NCI-H526 treated with DMSO at 0.1 percent for 48 hours (cell line): ENCODE measurements at regions not wholly inside any gene's neighbourhood (a gene's known extent, or its start where the extent isn't known, plus 50 kb on each side); places are given as distances from the start of the nearest gene placed in this dataset.
"Not testable (repeated sequence)": the region's sequence is repeated elsewhere in the genome, so short reads cannot be mapped to it uniquely, and the experiment has no call there.

Experiments
- DNase-seq: peaks from one replicate; lab custom pipeline; 2025; lab: John Stamatoyannopoulos, UW

DNA sequence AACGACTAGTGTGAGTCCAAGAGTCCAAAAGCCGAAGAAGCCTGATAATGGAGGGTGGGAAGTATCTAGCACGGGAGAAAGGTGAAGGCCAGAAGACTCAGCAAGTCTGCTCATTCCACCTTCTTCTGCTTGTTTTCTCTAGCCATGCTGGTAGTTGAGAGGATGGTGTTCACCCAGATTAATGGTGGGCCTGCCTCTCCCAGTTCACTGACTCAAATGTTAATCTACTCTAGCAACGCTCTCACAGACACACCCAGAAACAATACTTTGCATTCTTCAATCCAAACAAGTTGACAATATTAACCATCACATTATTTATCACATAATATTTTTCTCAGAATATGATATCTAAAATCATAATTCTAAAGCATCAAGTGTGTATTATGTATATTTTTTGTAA lies 1055.1 kb upstream of the PCDH10 start:
- no peak for DNase-seq

DNA sequence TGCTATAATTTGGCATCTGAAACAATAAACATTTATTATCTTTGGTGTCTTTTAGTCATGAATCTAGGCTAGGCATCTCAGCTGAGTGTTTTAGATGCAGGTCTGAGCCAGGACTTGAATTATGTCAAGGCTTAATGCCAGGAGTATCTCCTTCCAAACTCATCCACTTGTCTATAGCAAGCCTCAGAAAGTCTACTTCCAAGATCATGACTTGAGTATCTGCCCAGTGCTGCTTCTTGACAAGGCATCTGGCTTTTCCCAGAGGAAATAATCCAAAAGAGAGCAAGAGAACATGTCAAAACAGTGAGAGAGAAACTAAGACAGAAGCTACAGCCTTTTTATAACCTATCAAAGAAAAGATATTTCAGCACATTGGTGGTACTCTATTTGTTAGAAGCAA lies 1052.1 kb upstream of the PCDH10 start:
- no peak for DNase-seq

DNA sequence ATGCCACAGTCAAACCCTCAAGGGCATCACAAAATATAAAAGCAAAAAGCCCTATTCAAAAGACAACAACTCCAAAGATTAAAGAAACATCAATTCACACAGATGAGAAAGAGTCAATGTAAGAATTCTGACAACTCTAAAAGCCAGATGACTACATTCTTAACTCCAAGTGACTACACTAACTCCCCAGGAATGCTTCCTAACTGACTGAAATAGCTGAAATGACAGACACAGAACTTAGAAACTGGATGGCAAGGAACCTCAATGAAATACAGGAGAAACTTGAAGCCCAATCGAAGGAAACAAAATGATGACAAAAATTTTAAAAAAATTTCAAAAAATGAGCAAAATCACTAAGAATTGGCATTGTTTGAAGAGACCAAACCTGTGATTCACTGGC lies 1047.6 kb upstream of the PCDH10 start:
- no peak for DNase-seq

DNA sequence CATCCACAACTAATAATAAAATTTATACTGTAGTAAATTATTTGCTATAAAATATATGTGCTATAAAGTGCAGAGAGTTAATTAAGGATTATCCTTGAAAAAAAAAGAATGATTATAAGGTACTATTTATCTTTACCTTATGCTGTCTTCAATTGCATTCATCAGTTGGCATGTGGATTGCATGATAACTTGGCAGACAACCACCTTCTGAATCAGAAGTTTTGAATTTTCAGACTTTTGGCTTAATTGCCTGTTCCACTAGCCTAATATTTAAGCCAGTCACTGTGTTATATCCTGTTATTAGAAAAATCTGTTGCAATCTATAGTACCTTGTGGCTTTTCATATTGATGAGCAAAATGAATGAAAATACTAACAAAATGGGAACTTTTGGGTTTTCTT lies 1040.3 kb upstream of the PCDH10 start:
- no peak for DNase-seq

DNA sequence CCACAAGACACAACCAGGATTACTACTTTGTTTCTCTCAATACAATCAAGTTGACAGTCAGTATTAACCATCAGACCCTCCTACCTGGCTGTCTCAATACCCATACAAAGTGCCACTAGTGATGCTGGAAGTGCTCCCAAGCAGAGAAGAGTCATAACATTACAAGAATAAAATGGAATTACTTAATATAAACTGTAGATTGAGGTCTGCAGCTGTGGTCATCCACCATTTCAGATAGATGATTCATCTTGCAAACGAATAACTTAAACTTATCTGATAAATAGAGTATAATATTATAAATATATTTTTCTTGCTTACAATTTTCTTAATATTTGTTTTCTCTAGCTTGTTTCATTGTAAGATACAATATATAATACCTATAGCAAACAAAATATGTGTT lies 1034.2 kb upstream of the PCDH10 start:
- no peak for DNase-seq

DNA sequence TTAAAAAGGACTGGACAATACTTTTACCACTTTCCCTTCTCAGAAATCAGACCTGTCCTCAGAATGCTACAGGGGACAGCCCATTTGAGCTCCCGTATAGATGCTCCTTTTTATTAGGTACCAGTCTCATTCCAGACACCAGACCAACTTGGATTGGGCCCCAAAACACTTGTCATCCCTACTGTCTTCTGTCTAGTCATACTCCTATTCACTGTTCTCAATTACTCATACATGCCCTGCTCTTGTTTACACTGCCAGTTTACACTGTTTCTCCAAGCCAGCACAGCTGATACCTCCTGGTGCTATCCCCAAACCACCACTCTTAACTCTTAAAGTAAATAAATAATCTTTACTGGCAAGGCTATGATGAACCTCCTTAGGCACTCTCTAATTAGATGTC lies 1026.4 kb upstream of the PCDH10 start:
- not testable (repeated sequence) for DNase-seq

DNA sequence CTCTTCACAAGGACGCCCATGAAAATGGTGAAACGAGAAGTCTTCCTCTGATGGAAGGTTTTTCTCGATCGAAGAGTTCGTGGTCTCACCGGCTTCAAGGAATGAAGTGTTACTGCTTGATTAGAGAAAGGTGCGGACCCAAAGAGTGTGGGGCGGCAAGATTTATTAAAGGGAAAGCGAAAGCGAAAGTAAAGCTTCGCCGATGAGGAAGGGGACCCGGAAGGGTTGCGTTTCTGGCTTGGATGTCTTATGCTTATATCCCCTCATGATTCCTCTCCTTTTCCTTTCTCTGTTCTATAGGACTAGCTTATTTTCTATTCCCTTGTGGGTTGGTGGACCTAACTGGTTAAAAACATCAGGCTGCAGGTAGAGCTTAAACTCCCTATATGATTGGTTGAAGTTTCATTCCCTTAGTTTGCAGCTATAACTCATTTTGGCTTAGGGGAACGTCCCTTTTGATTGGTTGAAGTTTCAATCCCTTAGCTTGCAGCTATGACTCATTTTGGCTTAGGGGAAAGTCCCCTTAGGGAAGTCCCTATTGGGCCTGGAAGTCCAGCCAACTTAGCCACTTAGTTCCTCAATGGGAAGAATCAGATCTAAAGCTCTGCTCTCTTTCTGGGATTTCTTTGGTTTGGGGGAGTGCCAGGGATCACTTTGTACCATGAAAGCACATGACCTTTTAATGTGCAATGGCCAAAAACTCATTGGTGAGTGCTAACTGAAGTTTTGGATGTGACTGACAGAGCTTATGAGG lies 1025.0 kb upstream of the PCDH10 start:
- peak; percentile 9 for DNase-seq

DNA sequence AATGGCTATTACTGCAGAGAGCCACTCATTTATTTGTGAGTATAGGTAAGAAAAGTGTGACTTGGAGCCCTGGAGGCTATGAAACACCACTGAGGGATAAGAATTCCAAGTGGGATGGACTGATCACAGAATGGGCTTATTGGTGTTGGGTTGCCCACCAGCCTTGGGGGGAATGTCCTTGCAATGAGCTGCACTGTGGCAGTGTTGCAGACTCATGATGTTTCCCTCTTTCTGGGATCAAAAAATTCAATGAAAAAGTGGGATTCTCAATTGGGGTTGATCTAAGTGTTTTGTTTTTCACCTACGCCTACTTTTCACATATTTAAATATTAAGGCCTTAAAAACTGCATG lies 1024.5 kb upstream of the PCDH10 start:
- DNase-seq, result no peak

DNA sequence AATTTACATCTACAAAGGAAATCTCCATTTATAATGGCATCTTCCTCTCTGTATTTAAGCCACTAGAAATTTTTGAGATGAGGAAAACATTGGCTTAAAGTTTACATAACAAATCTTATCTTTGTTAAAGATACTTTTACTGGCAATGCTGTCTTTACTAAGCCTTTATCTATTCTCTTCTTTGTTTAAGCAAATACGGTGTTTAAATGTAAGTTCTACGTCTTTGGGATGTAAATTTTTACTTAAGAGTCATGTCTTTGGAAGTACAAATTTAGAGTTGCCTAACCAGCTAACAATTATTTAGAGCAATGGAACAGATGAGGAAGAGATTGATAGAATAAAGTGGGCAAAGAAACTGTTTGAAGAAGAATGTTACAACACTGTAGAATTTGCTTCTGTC lies 1024.0 kb upstream of the PCDH10 start:
- no peak for DNase-seq

DNA sequence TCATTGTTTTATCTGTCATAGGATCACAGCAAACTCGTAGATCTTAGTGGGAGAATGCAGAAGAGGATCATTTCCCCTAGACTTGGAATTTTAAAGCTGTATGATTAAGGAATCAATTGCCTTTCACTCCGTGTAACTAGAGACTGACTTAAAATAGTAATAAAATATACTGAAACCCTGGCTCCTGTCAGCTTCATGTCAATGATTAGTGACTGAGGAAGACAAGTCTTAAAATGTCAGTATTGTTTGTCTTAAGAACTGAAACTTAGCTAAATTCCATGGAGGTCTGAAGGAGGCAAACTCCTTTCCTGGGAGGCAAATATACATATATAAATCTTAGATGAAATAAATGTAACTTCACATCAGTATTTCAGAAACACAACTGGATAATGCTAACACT lies 1016.7 kb upstream of the PCDH10 start:
- no peak for DNase-seq

DNA sequence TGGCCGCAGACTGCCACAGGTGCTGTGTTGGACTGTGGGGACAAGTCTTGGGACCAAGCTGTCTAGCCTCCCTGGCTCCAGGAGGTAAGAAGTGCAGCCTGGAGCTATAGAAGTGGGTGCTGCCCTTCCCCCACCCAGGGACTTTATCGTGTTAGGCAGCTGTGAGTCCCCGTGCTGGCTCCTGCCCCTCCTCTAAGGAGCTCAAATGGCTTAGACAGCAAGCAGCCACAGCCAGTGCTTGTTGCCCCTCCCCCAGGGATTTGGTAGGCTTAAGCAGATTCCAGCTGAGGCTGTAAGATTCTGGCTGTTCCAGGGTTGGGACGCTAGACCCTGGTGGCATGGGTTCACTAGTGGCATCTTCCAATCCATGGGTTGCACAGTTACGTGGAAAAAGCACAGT lies 979.4 kb upstream of the PCDH10 start:
- DNase-seq, result no peak

DNA sequence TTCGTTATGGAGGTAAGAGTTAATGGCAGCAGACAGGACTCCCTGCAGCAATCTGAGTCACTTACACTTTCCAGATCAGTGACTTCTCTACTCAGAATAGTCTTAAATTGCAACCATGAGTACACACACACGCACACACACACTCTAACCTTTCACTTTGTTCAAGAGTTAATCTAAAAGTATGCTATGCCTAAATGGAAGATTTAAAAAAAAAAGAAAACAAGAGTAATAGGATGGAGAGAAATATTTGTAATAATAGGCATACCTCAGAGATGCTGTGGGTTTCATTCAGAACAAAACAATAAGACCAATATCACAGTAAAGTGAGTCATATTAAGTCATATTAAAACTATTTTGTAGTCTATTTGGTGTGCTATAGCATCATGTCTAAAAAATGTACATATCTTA lies 969.1 kb upstream of the PCDH10 start:
- DNase-seq, result no peak

DNA sequence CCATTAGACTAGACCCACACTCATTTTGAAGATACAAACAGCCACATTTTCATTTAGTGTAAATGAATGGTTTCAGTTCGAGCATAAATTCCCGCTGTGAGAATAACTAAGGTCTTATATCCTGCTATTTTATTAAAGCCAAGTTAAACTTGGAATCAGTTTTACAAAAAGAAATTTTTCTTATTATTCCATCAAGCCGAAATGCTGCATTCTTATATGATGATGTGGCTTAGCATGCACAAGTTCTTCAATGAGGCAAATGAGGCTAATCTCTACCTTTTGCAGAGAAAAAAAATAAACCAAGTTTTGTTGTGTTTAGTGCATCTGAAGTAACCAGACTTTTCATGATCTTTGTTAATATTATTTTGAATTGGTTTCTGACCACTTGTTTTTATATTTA lies 953.9 kb upstream of the PCDH10 start:
- DNase-seq, result no peak

DNA sequence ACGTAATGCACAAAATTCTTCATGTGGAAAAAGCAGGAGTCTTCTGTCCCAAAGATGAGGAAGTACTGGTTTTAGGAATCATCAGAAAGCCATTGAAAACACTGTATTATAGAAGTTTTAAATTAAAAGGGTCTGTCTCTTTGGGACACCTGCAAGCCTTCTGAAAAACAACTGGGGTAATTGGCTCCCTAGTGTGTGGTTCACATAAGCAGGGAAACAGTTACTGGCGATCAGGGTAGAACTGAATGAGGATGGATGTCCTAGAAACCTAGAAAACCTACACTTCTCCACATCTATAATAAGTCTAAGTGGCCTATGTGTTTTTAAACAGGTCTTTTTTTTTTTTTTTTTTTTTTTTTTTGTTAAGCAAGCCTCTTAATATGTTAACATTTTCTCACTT lies 945.5 kb upstream of the PCDH10 start:
- DNase-seq, result no peak

DNA sequence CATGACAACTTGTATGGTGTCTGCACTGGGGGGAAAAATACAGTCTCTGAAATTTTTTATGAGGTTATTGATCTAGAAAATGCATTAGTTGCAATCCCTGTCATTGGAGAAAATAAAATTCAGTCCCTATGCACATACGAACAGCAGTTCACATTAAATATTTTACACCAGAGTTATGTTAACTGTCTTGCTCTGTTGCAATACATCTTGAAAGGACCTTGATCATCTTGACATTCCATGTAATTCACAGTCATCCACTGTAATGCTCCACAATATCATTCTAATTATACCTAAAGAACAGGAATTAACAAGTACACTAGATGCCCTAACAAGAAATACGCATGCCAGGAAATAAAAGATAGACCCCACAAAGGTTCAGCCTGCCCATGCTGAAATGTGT lies 934.6 kb upstream of the PCDH10 start:
- DNase-seq, result no peak

DNA sequence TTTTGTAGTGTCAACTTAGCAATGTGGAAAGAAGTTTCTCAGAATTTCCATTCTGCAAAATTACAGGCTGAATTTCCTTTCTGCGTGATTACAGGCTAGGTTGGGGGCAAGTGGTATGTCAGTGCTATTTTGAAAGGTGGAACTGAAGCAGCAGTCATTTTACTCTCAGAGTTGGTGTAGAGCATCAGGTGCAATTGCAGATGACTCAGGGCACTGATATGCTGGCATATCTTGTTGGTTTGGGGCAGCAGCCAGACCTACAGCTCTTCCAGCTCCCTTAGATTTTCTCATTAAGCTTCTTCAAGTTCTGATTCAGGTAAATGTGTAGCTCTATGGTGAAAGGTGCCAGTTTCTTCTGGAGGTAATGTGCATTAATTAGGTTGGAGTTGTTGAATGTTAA lies 930.7 kb upstream of the PCDH10 start:
- DNase-seq, result no peak

DNA sequence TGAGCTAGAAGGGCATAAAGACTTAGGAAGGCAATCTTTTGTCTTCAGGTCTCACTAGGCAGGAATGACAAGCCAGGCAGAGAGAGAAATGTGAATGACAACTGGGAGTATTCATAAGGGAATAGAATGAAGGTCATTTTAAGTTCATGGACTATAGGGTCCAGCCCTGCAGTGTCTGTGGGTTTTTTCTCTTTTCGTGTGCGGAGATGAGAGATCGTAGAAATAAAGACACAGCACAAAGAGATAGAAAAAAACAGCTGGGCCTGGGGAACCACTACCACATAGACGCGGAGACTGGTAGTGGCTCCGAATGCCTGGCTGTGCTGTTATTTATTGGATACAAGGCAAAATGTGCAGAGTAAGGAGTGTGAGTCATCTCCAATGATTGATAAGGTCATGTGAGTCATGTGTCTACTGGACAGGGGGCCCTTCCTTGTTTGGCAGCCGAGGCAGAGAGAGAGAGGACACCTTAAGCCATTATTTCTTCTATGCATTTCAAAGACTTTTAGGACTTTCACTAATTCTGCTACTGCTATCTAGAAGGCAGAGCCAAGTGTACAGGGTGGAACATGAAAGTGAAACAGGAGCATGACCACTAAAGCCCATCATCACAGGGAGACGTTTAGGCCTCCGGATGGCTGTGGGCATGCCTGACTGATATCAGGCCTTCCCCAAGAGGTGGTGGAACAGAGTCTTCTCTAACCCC lies 921.8 kb upstream of the PCDH10 start:
- no peak for DNase-seq

DNA sequence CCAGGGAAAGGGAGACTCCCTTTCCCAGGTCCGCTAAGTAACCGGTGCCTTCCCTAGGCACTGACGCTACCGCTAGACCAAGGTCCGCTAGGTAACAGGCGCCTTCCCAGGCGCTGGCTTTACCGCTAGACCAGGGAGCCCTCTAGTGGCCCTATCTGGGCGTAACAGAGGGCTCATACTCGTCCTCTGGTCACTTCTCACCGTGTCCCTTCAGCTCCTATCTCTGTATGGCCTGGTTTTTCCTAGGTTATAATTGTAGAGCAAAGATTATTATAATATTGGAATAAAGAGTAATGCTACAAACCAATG lies 921.3 kb upstream of the PCDH10 start:
- DNase-seq, result peak; percentile 3

DNA sequence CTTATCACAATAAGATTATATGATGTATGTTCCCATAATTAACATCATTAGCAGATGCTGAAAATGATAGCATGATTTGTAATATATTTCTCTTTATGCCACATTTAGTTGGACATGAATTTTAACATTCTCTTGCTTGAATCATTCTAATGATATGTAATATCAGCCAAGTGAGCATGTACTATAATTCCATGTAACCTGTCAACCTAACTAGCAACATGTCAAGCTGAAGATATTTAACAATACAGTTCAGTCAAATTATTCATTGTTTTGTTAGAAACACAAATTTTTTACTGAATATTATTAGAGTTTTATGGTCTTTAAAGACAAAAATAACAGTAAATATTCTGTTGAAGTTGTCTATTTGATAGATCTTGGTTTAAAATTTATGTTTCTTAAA lies 920.4 kb upstream of the PCDH10 start:
- no peak for DNase-seq

DNA sequence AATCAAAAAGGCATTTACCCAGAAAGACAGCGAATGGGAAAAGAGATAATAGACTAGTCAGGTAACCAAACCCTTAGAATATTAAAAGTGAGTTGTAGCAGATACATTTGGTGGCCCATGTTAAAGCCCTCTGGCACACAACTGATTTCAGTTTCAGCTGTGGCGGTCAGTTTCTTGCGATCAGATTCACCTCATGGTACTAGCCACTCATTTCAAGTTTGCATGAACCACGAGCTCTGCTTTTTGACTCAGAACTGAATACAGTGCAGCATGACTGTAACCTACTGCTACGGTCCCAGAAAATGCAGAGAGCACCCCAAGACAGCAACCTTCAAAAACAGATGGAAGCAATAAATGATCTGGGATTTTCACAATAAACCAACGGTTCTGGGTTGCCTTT lies 919.1 kb upstream of the PCDH10 start:
- no peak for DNase-seq

DNA sequence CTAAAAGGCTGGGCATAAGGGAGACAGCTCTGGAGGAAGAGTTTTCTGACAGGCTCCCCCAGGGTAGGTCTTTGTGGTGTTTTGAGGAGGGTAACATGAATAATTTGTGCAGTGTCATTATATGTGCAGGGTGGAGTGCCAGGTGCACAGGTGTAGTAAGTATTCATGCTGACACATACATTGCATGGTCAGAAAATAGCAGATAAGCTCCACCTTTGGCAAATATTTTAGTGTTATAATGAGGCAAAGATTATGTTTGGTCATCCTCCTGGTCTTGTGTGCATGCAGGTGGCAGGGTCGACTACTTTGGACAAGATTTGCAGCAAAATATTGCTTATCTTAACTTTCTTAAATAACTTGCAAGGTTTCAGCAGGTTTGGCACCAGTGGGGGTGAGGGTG lies 910.4 kb upstream of the PCDH10 start:
- DNase-seq, result no peak

DNA sequence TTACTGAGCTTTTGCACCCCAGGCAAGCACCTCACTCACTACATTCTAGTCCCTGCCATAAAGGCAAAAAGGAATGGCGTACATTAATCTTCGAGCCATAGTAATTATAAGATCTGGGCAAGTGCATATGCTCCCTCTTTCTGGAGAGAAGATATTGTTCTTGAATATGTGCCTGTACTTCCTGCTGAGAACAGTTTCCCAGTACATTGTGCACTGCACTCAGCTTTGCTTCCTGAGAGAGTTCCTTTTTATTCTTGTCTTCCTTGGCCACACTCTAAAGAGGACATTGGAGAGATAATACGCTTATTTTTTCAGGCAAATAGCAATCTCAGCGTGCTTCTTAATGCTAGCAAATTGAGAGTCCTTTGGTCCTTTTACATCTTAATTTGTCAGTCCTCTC lies 909.0 kb upstream of the PCDH10 start:
- DNase-seq, result no peak

DNA sequence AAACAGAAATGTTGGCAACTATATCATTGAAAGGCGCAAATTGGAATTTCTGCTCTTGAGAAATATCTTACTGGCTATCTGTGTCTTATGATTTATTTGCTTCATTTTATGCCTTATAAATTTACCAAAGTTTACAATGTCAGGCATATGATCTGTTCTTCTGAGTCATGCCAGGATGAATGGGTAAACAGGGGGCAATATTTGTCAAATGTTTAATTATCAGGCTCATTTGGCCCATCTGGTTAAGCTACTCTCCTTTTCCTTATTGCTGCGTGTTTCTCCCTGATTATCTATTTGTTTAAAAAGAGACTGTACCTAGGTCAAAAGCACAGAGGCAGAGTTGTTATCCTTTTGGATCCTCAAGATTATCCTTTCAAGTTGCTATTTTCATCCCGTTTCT lies 903.8 kb upstream of the PCDH10 start:
- no peak for DNase-seq

DNA sequence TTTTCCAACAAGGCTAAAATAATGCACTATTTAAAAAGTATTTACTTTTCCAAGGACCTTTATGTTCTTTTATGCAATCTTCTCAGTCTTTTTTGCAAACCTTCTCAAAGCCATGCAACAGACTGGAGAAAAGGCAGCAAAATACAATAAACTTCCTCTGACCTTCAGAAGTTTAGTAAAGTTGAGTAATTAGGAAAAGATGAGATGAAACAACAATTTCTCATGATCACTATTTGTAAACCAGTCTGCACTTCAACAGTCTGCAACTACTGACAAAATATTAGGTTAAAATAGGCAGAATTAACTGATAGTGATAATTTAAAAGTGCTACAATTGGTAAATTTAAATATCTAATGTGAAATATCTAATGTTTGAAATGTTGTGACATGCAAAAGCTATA lies 884.9 kb upstream of the PCDH10 start:
- DNase-seq, result no peak
